A673 (cell line): ENCODE measurements at regions not wholly inside any gene's neighbourhood (a gene's known extent, or its start where the extent isn't known, plus 50 kb on each side); places are given as distances from the start of the nearest gene placed in this dataset.
A peak's percentile ranks its signal among the peaks of the same experiment; 100 is the strongest.

ENCODE experiments used
- BruUV-seq: library from RNA; stranded (reverse); fragments of 400-500 nt; replicated peaks from 2 replicates; lab custom pipeline; 2021; lab: Mats Ljungman, UMichigan
- CTCF ChIA-PET: fragments of 300-600 bp; sonication (Branson Sonifier 250); formaldehyde crosslinking; loops from one replicate; lab custom pipeline; 2022; ENCODE audit warnings: antibody characterized with exemption; lab: Charles Lee
- POLR2A ChIA-PET: fragments of 300-600 bp; sonication (Branson Sonifier 250); formaldehyde crosslinking; loops from one replicate; lab custom pipeline; 2022; ENCODE audit warnings: antibody characterized with exemption; ENCODE audit not compliant: low non-redundant PET; lab: Charles Lee
- DNase-seq: peaks from one replicate; pipeline ENCODE4 v3.0.0-alpha.2; 2015; ENCODE audit warnings: low spot score
- H3K27ac ChIP-seq: fragments of 200-600 bp; sonication (generic); 2 replicates; pipeline ENCODE4 v1.5.1; 2016; ENCODE audit warnings: mixed run types, low read depth, mild to moderate bottlenecking, mixed read lengths, antibody characterized with exemption, low read length; ENCODE audit not compliant: poor library complexity, severe bottlenecking
- H3K27me3 ChIP-seq: fragments of 200-600 bp; sonication (generic); replicated peaks from 2 replicates; pipeline ENCODE4 v1.6.1; 2017; ENCODE audit warnings: mixed run types, low read depth, mild to moderate bottlenecking, mixed read lengths, antibody characterized with exemption, low read length; ENCODE audit not compliant: insufficient read depth, poor library complexity
- H3K36me3 ChIP-seq: fragments of 200-600 bp; sonication (generic); 2 replicates; pipeline ENCODE4 v1.6.1; 2016; ENCODE audit warnings: mixed run types, mild to moderate bottlenecking, mixed read lengths, antibody characterized with exemption, low read length; ENCODE audit not compliant: insufficient read depth, poor library complexity, severe bottlenecking
- H3K4me1 ChIP-seq: fragments of 200-600 bp; sonication (generic); 2 replicates; pipeline ENCODE4 v1.6.1; 2017; ENCODE audit warnings: mixed run types, mild to moderate bottlenecking, mixed read lengths, antibody characterized with exemption, low read length; ENCODE audit not compliant: insufficient read depth, poor library complexity, severe bottlenecking
- H3K4me3 ChIP-seq: fragments of 200-600 bp; sonication (generic); 2 replicates; pipeline ENCODE4 v1.5.1; 2016; ENCODE audit warnings: low read depth, mixed run types, mild to moderate bottlenecking, mixed read lengths, low read length; ENCODE audit not compliant: poor library complexity, severe bottlenecking
- H3K9me3 ChIP-seq: fragments of 200-600 bp; sonication (generic); 2 replicates; pipeline ENCODE4 v1.6.1; 2016; ENCODE audit warnings: mixed run types, low read depth, mild to moderate bottlenecking, mixed read lengths, antibody characterized with exemption, low read length; ENCODE audit not compliant: poor library complexity, severe bottlenecking
- CTCF ChIP-seq: fragments of 300-800, 200-600 bp; sonication (generic); conservative IDR thresholded peaks from 2 replicates; pipeline ENCODE4 v1.5.1; 2017; ENCODE audit warnings: low read depth, mild to moderate bottlenecking, antibody characterized with exemption, low read length, moderate library complexity, mixed read lengths
- EZH2 ChIP-seq: fragments of 200-600 bp; sonication (generic); IDR thresholded peaks from 2 replicates; pipeline ENCODE4 v1.6.1; 2017; ENCODE audit warnings: borderline replicate concordance, low read depth, mild to moderate bottlenecking, mixed read lengths, antibody characterized with exemption, low read length; ENCODE audit not compliant: poor library complexity, severe bottlenecking
- intact Hi-C: fragments of 100-400 bp; cut with micrococcal nuclease; formaldehyde crosslinking; loops from one replicate; pipeline ENCODE4 v1.10.0; 2022; ENCODE audit not compliant: unreplicated experiment

DNA sequence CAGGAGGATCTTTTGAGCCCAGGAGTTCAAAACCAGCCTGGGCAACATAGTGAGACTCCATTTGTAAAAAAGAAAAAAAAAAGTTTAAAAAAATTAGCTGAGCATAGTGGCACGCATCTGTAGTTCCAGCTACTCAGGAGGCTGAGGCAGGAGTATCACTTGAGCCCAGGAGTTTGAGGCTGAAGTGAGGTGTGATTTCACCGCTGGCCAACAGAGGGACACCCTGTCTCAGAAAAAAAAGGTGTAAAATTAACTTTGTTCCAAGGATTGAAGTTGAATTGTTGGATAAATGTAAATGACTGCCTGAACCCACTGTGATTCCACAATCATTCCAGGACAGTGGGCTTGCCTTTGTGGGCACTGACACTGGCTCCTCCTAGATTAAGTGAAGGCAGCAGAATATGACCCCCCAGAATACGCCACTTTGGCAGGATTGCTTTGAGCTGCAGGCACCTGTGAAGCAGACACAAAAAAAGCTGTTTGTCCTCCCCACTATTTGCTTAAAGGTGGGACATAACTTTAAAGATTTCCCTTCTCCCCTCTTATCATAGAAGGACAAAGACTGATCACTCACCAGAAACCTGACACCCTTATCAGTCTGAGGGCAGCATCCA is 57.2 kb upstream of the FOXI2 start:
- BruUV-seq: no TSS peak
- ChIA-PET CTCF (interaction anchor here (0.6 kb wide), 1 partner anchor 170 kb away, joined by 4 read pairs; no protein-coding TSS in a partner anchor), POLR2A (no interaction called here)
- Histone ChIP-seq H3K27ac (no peak overlapping the region), H3K4me3 (no peak overlapping the region), H3K36me3 (no peaks in the 10 kb centered on the region), H3K9me3 (no peaks in the 10 kb centered on the region), H3K27me3 (peaks cover 18% of the 10 kb centered on the region), H3K4me1 (no peaks in the 10 kb centered on the region)
- intact Hi-C loops: no loop called here
- DNase-seq: peak; percentile 5
- TF ChIP-seq CTCF (peak; percentile 53), EZH2 (no peak)
